HL-60 (cell line): ENCODE measurements at regions not wholly inside any gene's neighbourhood (a gene's known extent, or its start where the extent isn't known, plus 50 kb on each side); places are given as distances from the start of the nearest gene placed in this dataset.

Experiments
- DNase-seq, 2 experiments: peaks; one replicate each; pipeline ENCODE4 v3.0.0-alpha.2; 2010 to 2020; ENCODE audit warnings: low read depth in 1 of 2, low spot score in 1 of 2
- H3K27ac ChIP-seq: fragments of 250-450 bp; sonication (Bioruptor Pico); replicated peaks from 2 replicates; pipeline ENCODE4 v1.5.1; 2020; ENCODE audit warnings: mild to moderate bottlenecking, moderate library complexity
- H3K27me3 ChIP-seq: fragments of 250-450 bp; sonication (Bioruptor Pico); 2 replicates; pipeline ENCODE4 v1.5.1; 2021; ENCODE audit warnings: mild to moderate bottlenecking, moderate library complexity; ENCODE audit not compliant: insufficient read depth, poor library complexity, severe bottlenecking
- H3K4me3 ChIP-seq: replicated peaks from 2 replicates; pipeline ENCODE4 v1.5.1; 2011; ENCODE audit warnings: mild to moderate bottlenecking, control low read depth, low read length; ENCODE audit not compliant: insufficient read depth
- CTCF ChIP-seq: IDR thresholded peaks from one replicate; pipeline ENCODE4 v1.5.1; 2011; ENCODE audit warnings: low read length, control low read depth, inconsistent platforms; ENCODE audit not compliant: insufficient read depth
- GABPA ChIP-seq: IDR thresholded peaks from 2 replicates; pipeline ENCODE4 v1.6.1; 2012; ENCODE audit warnings: low read depth
- POLR2AphosphoS5 ChIP-seq: IDR thresholded peaks from 2 replicates; pipeline ENCODE4 v1.6.1; 2012; ENCODE audit warnings: low read depth
- REST ChIP-seq: IDR thresholded peaks from 2 replicates; pipeline ENCODE4 v1.6.1; 2012; ENCODE audit warnings: low read depth; ENCODE audit not compliant: insufficient replicate concordance
- SPI1 ChIP-seq: IDR thresholded peaks from 2 replicates; pipeline ENCODE4 v1.6.1; 2012; ENCODE audit warnings: low read depth, mild to moderate bottlenecking, borderline replicate concordance

DNA sequence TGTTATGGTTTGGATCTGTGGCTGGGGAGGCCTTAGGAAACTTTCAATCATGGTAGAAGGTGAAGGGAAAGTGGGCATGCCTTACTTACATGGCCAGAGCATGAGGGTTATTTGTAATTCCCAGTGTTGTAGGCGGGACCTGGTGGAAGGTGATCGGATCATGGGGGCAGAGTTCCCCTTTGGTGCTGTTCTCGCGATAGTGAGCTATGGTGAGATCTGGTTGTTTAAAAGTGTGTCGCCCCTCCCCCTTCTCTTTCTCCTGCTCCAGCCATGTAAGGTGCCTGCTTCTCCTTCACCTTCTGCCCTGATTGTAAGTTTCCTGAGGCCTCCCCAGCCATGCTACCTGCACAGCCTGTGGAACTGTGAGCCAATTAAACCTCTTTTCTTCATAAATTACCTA, 145.8 kb downstream of the TFAP2C start:
- no peak for DNase-seq
- no peak for TF ChIP-seq CTCF
- TF ChIP-seq GABPA, result no peak
- no peak for TF ChIP-seq SPI1
- TF ChIP-seq POLR2AphosphoS5, result no peak
- TF ChIP-seq REST, result no peak
- no peak overlapping the region for H3K27ac ChIP-seq
- H3K27me3 ChIP-seq, result no peaks in the 10 kb centered on the region
- no peak overlapping the region for H3K4me3 ChIP-seq

DNA sequence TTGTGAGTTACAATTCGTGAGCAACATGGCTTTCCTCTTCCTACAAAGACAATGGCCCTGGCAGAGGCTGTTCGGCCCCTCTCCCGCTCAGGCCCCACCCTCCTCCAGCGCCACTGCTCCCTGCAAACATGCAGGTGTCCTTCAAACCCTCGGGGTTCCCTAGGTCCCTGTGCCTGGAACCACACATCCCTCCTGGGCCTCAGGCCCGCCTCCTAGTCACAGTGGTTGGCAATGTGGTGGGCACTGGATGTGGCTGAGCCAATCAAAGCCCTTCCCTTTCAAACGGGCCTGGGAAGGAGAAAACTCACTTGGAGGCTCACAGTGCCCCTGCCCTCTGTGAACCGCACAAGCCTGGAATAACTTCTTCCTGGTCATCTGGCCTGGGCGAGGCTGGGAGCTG, 147.2 kb downstream of the TFAP2C start:
- TF ChIP-seq SPI1 (no peak), GABPA (no peak), CTCF (no peak), REST (no peak), POLR2AphosphoS5 (no peak)
- DNase-seq, result no peak
- no peaks in the 10 kb centered on the region for H3K27me3 ChIP-seq
- H3K27ac ChIP-seq, result no peak overlapping the region
- no peak overlapping the region for H3K4me3 ChIP-seq

DNA sequence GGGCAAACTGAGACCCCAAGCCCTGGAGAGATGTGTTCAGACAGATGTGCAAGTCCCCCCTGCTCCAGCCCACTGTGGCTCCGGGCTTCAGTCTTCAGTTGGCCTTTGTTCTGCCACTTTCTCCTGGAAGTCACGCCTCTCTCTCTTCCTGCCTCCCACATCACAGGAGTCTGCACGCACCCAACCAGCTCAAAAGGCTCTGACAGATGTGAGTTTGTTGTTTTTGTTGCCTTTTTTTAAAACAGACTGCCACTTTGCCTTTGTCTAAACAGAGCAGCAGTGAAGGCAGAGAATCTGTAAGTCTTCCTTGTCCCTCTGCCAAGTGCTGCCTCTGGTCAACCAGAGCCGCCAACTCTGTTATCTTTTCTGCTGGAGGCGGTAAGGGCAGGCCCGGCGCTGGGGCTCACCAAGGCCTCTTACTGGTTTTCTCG, 149.7 kb downstream of the TFAP2C start:
- no peaks in the 10 kb centered on the region for H3K27me3 ChIP-seq
- H3K27ac ChIP-seq, result no peak overlapping the region
- DNase-seq, result no peak
- TF ChIP-seq GABPA (no peak), REST (no peak), SPI1 (no peak), CTCF (no peak), POLR2AphosphoS5 (no peak)
- H3K4me3 ChIP-seq, result no peak overlapping the region
